ENCODE measurements at regions not wholly inside any gene's neighbourhood (a gene's known extent, or its start where the extent isn't known, plus 50 kb on each side); places are given as distances from the start of the nearest gene placed in this dataset.

GRCh38 chr6:20031342-20031741 is 180.9 kb downstream of the MBOAT1 start:
- H2AFZ ChIP-seq (ENCODE audit: control insufficient read depth, low read depth, low read length), result no peak overlapping the region
- H3K4me3 ChIP-seq, result no peak overlapping the region
- no peaks in the 10 kb centered on the region for H3K27me3 ChIP-seq (replicated peaks in 1 of 2; ENCODE audit: control insufficient read depth in 2 of 2, insufficient read depth in 2 of 2, low read length in 1 of 2)
- POLR2A ChIA-PET, result no interaction called here
- WGBS (ENCODE audit: insufficient coverage, insufficient replicate concordance, low lambda C conversion rate, missing lambda C conversion rate), result 37% methylated on average over 4 of the region's 4 CpGs
- intact Hi-C loops (cut with micrococcal nuclease; ENCODE audit: unreplicated experiment), result no loop called here
- CTCF ChIA-PET, result no interaction called here
- H3K27ac ChIP-seq (ENCODE audit: control insufficient read depth, insufficient read depth), result no peak overlapping the region
- SMC1A ChIA-PET (ENCODE audit: uncharacterized antibody, unreplicated experiment), result no interaction called here
- no peaks in the 10 kb centered on the region for H3K36me3 ChIP-seq (ENCODE audit: control insufficient read depth in 2 of 2, insufficient read depth in 2 of 2, low read length in 1 of 2)
- DNase-seq (ENCODE audit: low read depth, low spot score) (no peak), FAIRE-seq (no peak), ATAC-seq (no peak)
- TF ChIP-seq PBX3 (IDR thresholded peaks at IDR 0.05; ENCODE audit: insufficient replicate concordance, low read depth, low read length) (no peak), MEF2A (IDR thresholded peaks at IDR 0.05; ENCODE audit: insufficient read depth, low read depth, low read length) (no peak), SRF (IDR thresholded peaks at IDR 0.05; ENCODE audit: low read depth in 2 of 2, low read length in 2 of 2) (no peak), HSF1 (IDR thresholded peaks at IDR 0.05; ENCODE audit: low read depth, low read length) (no peak), REST (IDR thresholded peaks at IDR 0.05; ENCODE audit: low read depth, low read length) (no peak), HDAC6 (IDR thresholded peaks at IDR 0.05; ENCODE audit: unreplicated experiment) (no peak), TCF12 (IDR thresholded peaks at IDR 0.05; ENCODE audit: low read depth, low read length) (no peak), NRF1 (conservative IDR thresholded peaks at IDR 0.05; ENCODE audit: low read depth, low read length) (no peak), SREBF1 (IDR thresholded peaks at IDR 0.05; ENCODE audit: low read length) (no peak), PML (IDR thresholded peaks at IDR 0.05; ENCODE audit: low read length) (no peak), ESRRA (IDR thresholded peaks at IDR 0.05; ENCODE audit: low read length) (no peak), KLF5 (IDR thresholded peaks at IDR 0.05; ENCODE audit: partially characterized antibody) (no peak)
- no peaks in the 10 kb centered on the region for H3K4me1 ChIP-seq (ENCODE audit: control insufficient read depth, insufficient read depth, low read length)
- H3K9ac ChIP-seq (ENCODE audit: control insufficient read depth, insufficient read depth, low read length), result no peak overlapping the region
- no peaks in the 10 kb centered on the region for H3K79me2 ChIP-seq (ENCODE audit: control insufficient read depth, insufficient read depth, low read length)
- in situ Hi-C loops (cut with MboI), result no loop called here
- no peaks in the 10 kb centered on the region for H3K9me3 ChIP-seq (replicated peaks; ENCODE audit: control insufficient read depth, insufficient read depth, low read length)
- no peak overlapping the region for H3K4me2 ChIP-seq (ENCODE audit: control insufficient read depth, insufficient read depth)
- RAD21 ChIA-PET (ENCODE audit: unreplicated experiment), result no interaction called here
- no peaks in the 10 kb centered on the region for H4K20me1 ChIP-seq (ENCODE audit: control insufficient read depth, insufficient read depth)
- BruUV-seq (replicated peaks), result no TSS peak

Data from GM12878 (cell line).